ENCODE measurements at regions not wholly inside any gene's neighbourhood (a gene's known extent, or its start where the extent isn't known, plus 50 kb on each side); places are given as distances from the start of the nearest gene placed in this dataset.

DNA sequence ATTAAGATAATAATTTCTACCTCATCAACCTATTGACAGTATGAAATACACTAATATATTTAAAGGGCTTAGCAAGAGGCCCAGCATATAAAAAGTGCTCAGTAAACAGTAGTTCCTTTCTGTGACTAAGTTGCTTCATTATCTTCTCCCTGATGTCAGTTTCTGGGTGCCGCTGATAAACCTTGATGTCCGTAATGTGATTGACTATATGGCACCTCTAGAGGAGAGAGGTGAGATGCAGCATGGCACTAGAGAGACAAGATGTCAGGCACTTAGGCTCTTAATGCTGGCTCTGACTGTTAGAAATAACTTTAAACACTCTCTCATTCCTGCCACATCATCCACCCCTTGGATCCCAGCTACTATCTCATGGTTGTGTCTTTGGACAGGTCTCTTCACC lies 455.9 kb upstream of the KLF4 start:
- H3K27me3 ChIP-seq: no peaks in the 10 kb centered on the region
- intact Hi-C loops (cut with DNase I): no loop called here
- no peaks in the 10 kb centered on the region for H3K4me1 ChIP-seq
- 97% methylated on average over 2 of the region's 2 CpGs for WGBS
- TF ChIP-seq EP300 (IDR thresholded peaks at IDR 0.05) (no peak), CTCF (IDR thresholded peaks at IDR 0.05) (no peak), POLR2A (IDR thresholded peaks at IDR 0.05; ENCODE audit: low read depth) (no peak), POLR2AphosphoS5 (IDR thresholded peaks at IDR 0.05) (no peak)
- no peaks in the 10 kb centered on the region for H3K36me3 ChIP-seq
- no peak for DNase-seq (ENCODE audit: extremely low spot score)
- no peak overlapping the region for H3K4me3 ChIP-seq
- H3K27ac ChIP-seq (replicated peaks in 1 of 4): no peak overlapping the region
- peaks cover 0 to 5% (median 0%) of the 10 kb centered on the region in 4 donors for H3K9me3 ChIP-seq

GRCh38 chr9:107944387-107944786 lies 454.8 kb upstream of the KLF4 start:
- H3K9me3 ChIP-seq: no peaks in the 10 kb centered on the region
- 93% methylated on average over 10 of the region's 10 CpGs for WGBS

GRCh38 chr9:107943901-107944300 lies 454.3 kb upstream of the KLF4 start:
- TF ChIP-seq POLR2AphosphoS5 (IDR thresholded peaks at IDR 0.05) (no peak), CTCF (IDR thresholded peaks at IDR 0.05) (no peak), POLR2A (IDR thresholded peaks at IDR 0.05; ENCODE audit: low read depth) (no peak), EP300 (IDR thresholded peaks at IDR 0.05) (no peak)
- Histone ChIP-seq H3K27me3 (no peaks in the 10 kb centered on the region), H3K4me1 (no peaks in the 10 kb centered on the region), H3K4me3 (no peak overlapping the region), H3K9me3 (no peaks in the 10 kb centered on the region), H3K27ac (replicated peaks in 1 of 4) (no peak overlapping the region), H3K36me3 (no peaks in the 10 kb centered on the region)
- intact Hi-C loops (cut with DNase I): no loop called here
- WGBS: 77% methylated on average over 3 of the region's 3 CpGs
- DNase-seq (ENCODE audit: extremely low spot score): no peak

More at GRCh38 chr9:107944387-107944786, 454.8 kb upstream of the KLF4 start:
- Histone ChIP-seq H3K4me3 (no peak overlapping the region), H3K36me3 (no peaks in the 10 kb centered on the region), H3K4me1 (no peaks in the 10 kb centered on the region), H3K27ac (replicated peaks in 1 of 4) (no peak overlapping the region), H3K27me3 (no peaks in the 10 kb centered on the region)
- intact Hi-C loops (cut with DNase I): no loop called here
- no peak for DNase-seq (ENCODE audit: extremely low spot score)
- TF ChIP-seq EP300 (IDR thresholded peaks at IDR 0.05) (no peak), CTCF (IDR thresholded peaks at IDR 0.05) (no peak), POLR2A (IDR thresholded peaks at IDR 0.05; ENCODE audit: low read depth) (no peak), POLR2AphosphoS5 (IDR thresholded peaks at IDR 0.05) (no peak)

DNA sequence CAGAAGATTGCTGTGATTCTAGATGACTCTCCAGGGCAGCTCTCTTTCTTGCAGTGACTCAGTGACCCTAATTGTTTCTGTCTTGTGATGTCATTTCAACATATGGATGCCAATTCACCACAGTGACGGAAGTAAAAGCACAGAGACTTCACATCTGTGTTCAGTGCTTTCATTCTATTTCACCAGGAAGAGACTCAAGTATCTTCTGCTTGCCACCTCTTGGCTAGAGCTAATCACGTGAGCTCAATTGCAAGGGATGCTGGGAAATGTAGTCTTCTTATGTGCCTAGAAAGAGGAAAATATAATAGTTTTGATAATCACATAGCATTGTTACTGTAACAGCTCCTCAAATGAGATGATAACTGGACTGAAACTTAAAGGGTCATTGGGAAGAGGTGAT lies 453.3 kb upstream of the KLF4 start:
- WGBS: 83% methylated on average over 2 of the region's 2 CpGs
- no peaks in the 10 kb centered on the region for H3K27me3 ChIP-seq
- H3K36me3 ChIP-seq: no peaks in the 10 kb centered on the region
- TF ChIP-seq POLR2A (IDR thresholded peaks at IDR 0.05; ENCODE audit: low read depth): no peak
- no peak for TF ChIP-seq EP300 (IDR thresholded peaks at IDR 0.05)
- no peak for TF ChIP-seq CTCF (IDR thresholded peaks at IDR 0.05)
- TF ChIP-seq POLR2AphosphoS5 (IDR thresholded peaks at IDR 0.05): no peak
- H3K9me3 ChIP-seq: no peaks in the 10 kb centered on the region
- intact Hi-C loops (cut with DNase I): no loop called here
- DNase-seq (ENCODE audit: extremely low spot score): no peak
- H3K4me1 ChIP-seq: no peaks in the 10 kb centered on the region
- H3K27ac ChIP-seq (replicated peaks in 1 of 4): no peak overlapping the region
- no peak overlapping the region for H3K4me3 ChIP-seq

- intact Hi-C loops (cut with DNase I): no loop called here
- WGBS: 89% methylated on average over 1 of the region's 1 CpG
- DNase-seq (ENCODE audit: extremely low spot score): no peak
- no peak for TF ChIP-seq POLR2A (IDR thresholded peaks at IDR 0.05; ENCODE audit: low read depth)
- TF ChIP-seq POLR2AphosphoS5 (IDR thresholded peaks at IDR 0.05): no peak
- TF ChIP-seq CTCF (IDR thresholded peaks at IDR 0.05): no peak
- no peak for TF ChIP-seq EP300 (IDR thresholded peaks at IDR 0.05)
- H3K36me3 ChIP-seq: no peaks in the 10 kb centered on the region
- no peaks in the 10 kb centered on the region for H3K27me3 ChIP-seq
- H3K4me1 ChIP-seq: no peaks in the 10 kb centered on the region
- no peak overlapping the region for H3K27ac ChIP-seq (replicated peaks in 1 of 4)
- no peaks in the 10 kb centered on the region for H3K9me3 ChIP-seq
- no peak overlapping the region for H3K4me3 ChIP-seq
Observed at GRCh38 chr9:107942291-107942690, 452.7 kb upstream of the KLF4 start.
